SU-DHL-6 (cell line): ENCODE measurements at regions not wholly inside any gene's neighbourhood (a gene's known extent, or its start where the extent isn't known, plus 50 kb on each side); places are given as distances from the start of the nearest gene placed in this dataset.

Experiments used
- H2AFZ ChIP-seq: fragments of 200-600 bp; sonication (generic); 2 replicates; pipeline ENCODE4 v1.6.1; 2014; ENCODE audit warnings: low read depth, mild to moderate bottlenecking, moderate library complexity, mixed read lengths, antibody characterized with exemption, low read length; ENCODE audit not compliant: severe bottlenecking
- H3F3A ChIP-seq: fragments of 200-600 bp; shearing (Covaris generic); 2 replicates; pipeline ENCODE4 v1.6.0; 2016; ENCODE audit warnings: antibody characterized with exemption, mild to moderate bottlenecking; ENCODE audit not compliant: insufficient read depth
- H3K27ac ChIP-seq: fragments of 200-600 bp; sonication (generic); 2 replicates; pipeline ENCODE4 v1.5.1; 2016; ENCODE audit warnings: low read depth, mild to moderate bottlenecking, low read length, moderate library complexity, mixed read lengths
- H3K27me3 ChIP-seq: fragments of 200-600 bp; sonication (generic), shearing (Covaris generic); 2 replicates; pipeline ENCODE4 v1.6.0; 2014; ENCODE audit warnings: mild to moderate bottlenecking, low read length
- H3K36me3 ChIP-seq: fragments of 200-600 bp; sonication (generic); 2 replicates; pipeline ENCODE4 v1.6.1; 2014; ENCODE audit warnings: mild to moderate bottlenecking, low read length, mixed read lengths
- H3K4me2 ChIP-seq: fragments of 300-600, 200-600 bp; shearing (Covaris generic), sonication (generic); 2 replicates; pipeline ENCODE4 v1.6.0; 2014; ENCODE audit warnings: low read length, low read depth, mild to moderate bottlenecking; ENCODE audit not compliant: poor library complexity, severe bottlenecking
- H3K4me3 ChIP-seq: fragments of 200-600 bp; sonication (generic); 2 replicates; pipeline ENCODE4 v1.5.1; 2014; ENCODE audit warnings: antibody characterized with exemption, low read length, mild to moderate bottlenecking, mixed read lengths; ENCODE audit not compliant: insufficient read depth, poor library complexity, severe bottlenecking
- H3K79me2 ChIP-seq: fragments of 200-600 bp; sonication (generic); 2 replicates; pipeline ENCODE4 v1.6.1; 2014; ENCODE audit warnings: mild to moderate bottlenecking, low read length, moderate library complexity; ENCODE audit not compliant: insufficient read depth
- H3K9ac ChIP-seq: fragments of 200-600 bp; sonication (generic); 2 replicates; pipeline ENCODE4 v1.7.0; 2014; ENCODE audit warnings: mild to moderate bottlenecking, low read length
- H3K9me2 ChIP-seq: fragments of 200-600 bp; sonication (generic); replicated peaks from 2 replicates; pipeline ENCODE4 v1.6.1; 2014; ENCODE audit warnings: low read length; ENCODE audit not compliant: insufficient read depth
- H3K9me3 ChIP-seq: fragments of 200-600 bp; sonication (generic); 2 replicates; pipeline ENCODE4 v1.6.1; 2014; ENCODE audit warnings: low read length, mixed read lengths; ENCODE audit not compliant: insufficient read depth
- H4K20me1 ChIP-seq: fragments of 200-600 bp; sonication (generic); 2 replicates; pipeline ENCODE4 v1.6.1; 2014; ENCODE audit warnings: low read depth, mild to moderate bottlenecking, antibody characterized with exemption, low read length, moderate library complexity, mixed read lengths
- CTCF ChIP-seq: fragments of 200-600 bp; sonication (generic); IDR thresholded peaks from one replicate; pipeline ENCODE4 v1.5.1; 2017; ENCODE audit warnings: antibody characterized with exemption, mild to moderate bottlenecking, low read length, moderate library complexity; ENCODE audit not compliant: insufficient read depth, poor library complexity, severe bottlenecking
- EZH2phosphoT487 ChIP-seq: fragments of 200-600 bp; sonication (generic), shearing (Covaris generic); conservative IDR thresholded peaks from 2 replicates; pipeline ENCODE4 v1.6.1; 2018; ENCODE audit warnings: mild to moderate bottlenecking, antibody characterized with exemption, low read length, moderate library complexity, mixed read lengths

GRCh38 chr7:110448918-110449317 lies 642.0 kb upstream of the LRRN3 start:
- no peak overlapping the region for H3K4me3 ChIP-seq
- H3K27ac ChIP-seq, result no peak overlapping the region
- no peak overlapping the region for H3K9ac ChIP-seq
- no peaks in the 10 kb centered on the region for H3K9me3 ChIP-seq
- no peaks in the 10 kb centered on the region for H3K27me3 ChIP-seq
- H4K20me1 ChIP-seq, result no peaks in the 10 kb centered on the region
- H3F3A ChIP-seq, result no peaks in the 10 kb centered on the region
- no peak for TF ChIP-seq CTCF
- no peak for TF ChIP-seq EZH2phosphoT487
- H2AFZ ChIP-seq, result no peak overlapping the region
- H3K4me2 ChIP-seq, result no peak overlapping the region
- no peaks in the 10 kb centered on the region for H3K9me2 ChIP-seq
- H3K79me2 ChIP-seq, result no peaks in the 10 kb centered on the region
- no peaks in the 10 kb centered on the region for H3K36me3 ChIP-seq

GRCh38 chr7:110454713-110455112 lies 636.2 kb upstream of the LRRN3 start:
- H3K27ac ChIP-seq, result no peak overlapping the region
- H3K4me3 ChIP-seq, result no peak overlapping the region
- no peaks in the 10 kb centered on the region for H3K36me3 ChIP-seq
- no peak overlapping the region for H3K9ac ChIP-seq
- no peaks in the 10 kb centered on the region for H3K27me3 ChIP-seq
- no peaks in the 10 kb centered on the region for H3F3A ChIP-seq
- no peaks in the 10 kb centered on the region for H3K79me2 ChIP-seq
- TF ChIP-seq CTCF (no peak), EZH2phosphoT487 (no peak)
- no peak overlapping the region for H3K4me2 ChIP-seq
- H4K20me1 ChIP-seq, result no peaks in the 10 kb centered on the region
- H3K9me3 ChIP-seq, result no peaks in the 10 kb centered on the region
- H2AFZ ChIP-seq, result no peak overlapping the region
- H3K9me2 ChIP-seq, result no peaks in the 10 kb centered on the region

GRCh38 chr7:110461621-110462020 lies 629.3 kb upstream of the LRRN3 start:
- Histone ChIP-seq H3K36me3 (no peaks in the 10 kb centered on the region), H3K9me3 (no peaks in the 10 kb centered on the region), H3K4me2 (no peak overlapping the region), H3K9me2 (no peaks in the 10 kb centered on the region), H3K4me3 (no peak overlapping the region), H3K27ac (no peak overlapping the region), H4K20me1 (no peaks in the 10 kb centered on the region), H2AFZ (no peak overlapping the region), H3K9ac (no peak overlapping the region), H3K27me3 (no peaks in the 10 kb centered on the region), H3K79me2 (no peaks in the 10 kb centered on the region), H3F3A (no peaks in the 10 kb centered on the region)
- TF ChIP-seq CTCF, result no peak
- no peak for TF ChIP-seq EZH2phosphoT487
